GM12878 (cell line): ENCODE measurements at regions not wholly inside any gene's neighbourhood (a gene's known extent, or its start where the extent isn't known, plus 50 kb on each side); places are given as distances from the start of the nearest gene placed in this dataset.

Experiments
- EZH2 ChIP-seq: IDR thresholded peaks from 2 replicates; pipeline ENCODE4 v1.6.1; 2012; ENCODE audit warnings: low read depth, mild to moderate bottlenecking, control low read depth, inconsistent platforms, low read length, borderline replicate concordance; ENCODE audit not compliant: control insufficient read depth
- POLR2A ChIP-seq: IDR thresholded peaks from 2 replicates; pipeline ENCODE4 v1.6.1; 2011; ENCODE audit warnings: low read depth, mild to moderate bottlenecking, low read length
- TF ChIP-seq, protein P1 (sequence below), 3 experiments: IDR thresholded peaks in 2 of 3; conservative IDR thresholded peaks in 1 of 3; 2 replicates each; pipeline ENCODE4 v1.5.1; 2011; ENCODE audit warnings: low read depth in 3 of 3, low read length in 3 of 3, mild to moderate bottlenecking in 3 of 3, control low read depth in 2 of 3, moderate library complexity in 2 of 3, inconsistent platforms in 1 of 3, mixed read lengths in 1 of 3; ENCODE audit not compliant: control insufficient read depth in 2 of 3, insufficient read depth in 1 of 3; ENCODE audit errors: extremely low read depth in 1 of 3
- TF ChIP-seq, protein P2 (sequence below): IDR thresholded peaks from 2 replicates; pipeline ENCODE4 v1.6.1; 2012; ENCODE audit warnings: low read depth, low read length, improper control_type of control experiment

DNA sequence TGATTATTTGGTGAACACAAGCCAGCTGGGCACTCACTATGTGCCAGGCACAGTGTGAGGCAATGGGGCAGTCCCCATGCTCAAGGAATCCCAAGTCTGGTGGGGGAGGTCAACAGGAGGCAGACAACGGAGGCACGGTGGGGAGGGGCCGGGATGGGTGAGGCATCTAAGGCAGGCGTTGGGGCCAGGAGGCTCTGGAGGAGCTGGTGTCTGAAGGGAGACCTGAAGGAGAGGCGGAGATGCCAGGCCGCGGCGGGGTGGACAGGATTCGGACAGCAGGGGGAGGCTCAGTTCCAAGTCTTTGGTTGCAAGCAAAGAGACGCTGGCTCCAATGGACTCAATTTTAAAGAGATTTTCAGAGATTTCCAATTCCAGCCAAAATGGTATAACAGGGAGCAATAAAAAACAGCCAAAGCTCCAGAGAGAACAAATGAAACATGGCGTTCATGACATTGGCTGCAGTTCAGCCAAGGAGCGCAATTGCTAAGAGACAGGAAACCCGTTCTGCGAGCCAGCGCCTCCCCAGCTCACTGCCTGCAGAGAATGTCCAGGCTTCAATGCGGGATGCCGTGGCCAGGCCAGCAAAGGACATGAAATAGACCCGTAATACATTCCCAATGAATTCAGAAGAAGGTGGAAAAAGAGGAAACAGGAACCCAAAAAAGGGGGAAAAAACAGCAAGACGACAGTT lies 105.2 kb upstream of the LRPAP1 start:
- TF ChIP-seq, protein P1, sequence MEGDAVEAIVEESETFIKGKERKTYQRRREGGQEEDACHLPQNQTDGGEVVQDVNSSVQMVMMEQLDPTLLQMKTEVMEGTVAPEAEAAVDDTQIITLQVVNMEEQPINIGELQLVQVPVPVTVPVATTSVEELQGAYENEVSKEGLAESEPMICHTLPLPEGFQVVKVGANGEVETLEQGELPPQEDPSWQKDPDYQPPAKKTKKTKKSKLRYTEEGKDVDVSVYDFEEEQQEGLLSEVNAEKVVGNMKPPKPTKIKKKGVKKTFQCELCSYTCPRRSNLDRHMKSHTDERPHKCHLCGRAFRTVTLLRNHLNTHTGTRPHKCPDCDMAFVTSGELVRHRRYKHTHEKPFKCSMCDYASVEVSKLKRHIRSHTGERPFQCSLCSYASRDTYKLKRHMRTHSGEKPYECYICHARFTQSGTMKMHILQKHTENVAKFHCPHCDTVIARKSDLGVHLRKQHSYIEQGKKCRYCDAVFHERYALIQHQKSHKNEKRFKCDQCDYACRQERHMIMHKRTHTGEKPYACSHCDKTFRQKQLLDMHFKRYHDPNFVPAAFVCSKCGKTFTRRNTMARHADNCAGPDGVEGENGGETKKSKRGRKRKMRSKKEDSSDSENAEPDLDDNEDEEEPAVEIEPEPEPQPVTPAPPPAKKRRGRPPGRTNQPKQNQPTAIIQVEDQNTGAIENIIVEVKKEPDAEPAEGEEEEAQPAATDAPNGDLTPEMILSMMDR (IDR thresholded peaks at IDR 0.05 in 2 of 3, conservative IDR thresholded peaks at IDR 0.05 in 1 of 3; ENCODE audit: control insufficient read depth in 2 of 3, extremely low read depth in 1 of 3, insufficient read depth in 1 of 3, low read depth in 3 of 3, low read length in 3 of 3), result no peak
- TF ChIP-seq POLR2A (no peak), EZH2 (no peak)
- TF ChIP-seq, protein P2, sequence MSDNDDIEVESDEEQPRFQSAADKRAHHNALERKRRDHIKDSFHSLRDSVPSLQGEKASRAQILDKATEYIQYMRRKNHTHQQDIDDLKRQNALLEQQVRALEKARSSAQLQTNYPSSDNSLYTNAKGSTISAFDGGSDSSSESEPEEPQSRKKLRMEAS, result no peak
